Sigmoid colon (tissue), 4 donors: ENCODE measurements at regions not wholly inside any gene's neighbourhood (a gene's known extent, or its start where the extent isn't known, plus 50 kb on each side); places are given as distances from the start of the nearest gene placed in this dataset.

ENCODE experiments used
- CTCF ChIP-seq, 4 experiments: fragments of 450-650 bp in 3 of 4; fragments of 200-600 bp in 1 of 4; IDR thresholded peaks; one replicate each; pipeline ENCODE4 v1.5.1; 2016 to 2019; ENCODE audit warnings: antibody characterized with exemption in 4 of 4, mild to moderate bottlenecking in 3 of 4, moderate library complexity in 2 of 4
- POLR2A ChIP-seq, 2 donors: fragments of 450-650 bp; IDR thresholded peaks; one replicate each; pipeline ENCODE4 v1.6.1; 2016; ENCODE audit warnings: antibody characterized with exemption in 2 of 2, mild to moderate bottlenecking in 2 of 2, moderate library complexity in 2 of 2
- POLR2AphosphoS5 ChIP-seq, 4 donors: sonication (generic); formaldehyde crosslinking; IDR thresholded peaks; one replicate each; pipeline ENCODE4 v1.6.1; 2017; ENCODE audit warnings: antibody characterized with exemption in 4 of 4

GRCh38 chr15:38062696-38063095 lies 128.3 kb downstream of the TMCO5A start:
- no peak for TF ChIP-seq POLR2A (IDR thresholded peaks at IDR 0.05)
- no peak for TF ChIP-seq CTCF (IDR thresholded peaks at IDR 0.05)
- TF ChIP-seq POLR2AphosphoS5 (IDR thresholded peaks at IDR 0.05) = no peak
